Activated CD4-positive, alpha-beta T cell treated with anti-CD3 and anti-CD28 coated beads for 36 hours (primary cell): ENCODE measurements at regions not wholly inside any gene's neighbourhood (a gene's known extent, or its start where the extent isn't known, plus 50 kb on each side); places are given as distances from the start of the nearest gene placed in this dataset.
"Not testable (repeated sequence)": the region's sequence is repeated elsewhere in the genome, so short reads cannot be mapped to it uniquely, and the experiment has no call there.

ENCODE experiments used
- ATAC-seq: fragments of 200-7000 bp; cut with Tn5 transposase; one replicate; pipeline ENCODE4 v1.10.0; 2021; ENCODE audit warnings: mild to moderate bottlenecking, moderate library complexity
- CTCF ChIA-PET: fragments of 350-600 bp; sonication (Branson Sonifier 250); formaldehyde crosslinking; loops from one replicate; lab custom pipeline; 2021; ENCODE audit warnings: antibody characterized with exemption; lab: Charles Lee
- POLR2A ChIA-PET: fragments of 350-600 bp; sonication (Branson Sonifier 250); formaldehyde crosslinking; loops from one replicate; lab custom pipeline; 2021; ENCODE audit warnings: antibody characterized with exemption, inconsistent platforms; lab: Charles Lee
- DNase-seq: peaks from one replicate; pipeline ENCODE4 v3.0.0-alpha.2; 2020
- H3K27ac Mint-ChIP-seq: one replicate; pipeline ENCODE4 v1.8.0; 2021; ENCODE audit warnings: mixed read lengths
- H3K27me3 Mint-ChIP-seq: one replicate; pipeline ENCODE4 v1.8.0; 2021; ENCODE audit warnings: mixed read lengths
- H3K36me3 Mint-ChIP-seq: one replicate; pipeline ENCODE4 v1.8.0; 2021; ENCODE audit warnings: low read depth, mixed read lengths
- H3K4me1 Mint-ChIP-seq: one replicate; pipeline ENCODE4 v1.8.0; 2021; ENCODE audit warnings: mixed read lengths
- H3K4me3 Mint-ChIP-seq: one replicate; pipeline ENCODE4 v1.8.0; 2021; ENCODE audit warnings: mild to moderate bottlenecking, moderate library complexity, mixed read lengths
- H3K9me3 Mint-ChIP-seq: one replicate; pipeline ENCODE4 v1.8.0; 2021; ENCODE audit warnings: low read depth, mixed read lengths
- intact Hi-C, 2 experiments: fragments of 100-400 bp; cut with DNase I in 1 of 2; cut with micrococcal nuclease in 1 of 2; formaldehyde crosslinking; loops; one replicate each; pipeline versions ENCODE4 v1.14.2 to v1.15.1; 2022 to 2024; cut with DNase I, micrococcal nuclease

GRCh38 chr10:35280246-35280645, 56.1 kb upstream of the CCNY start:
- H3K27ac Mint-ChIP-seq, H3K4me1 Mint-ChIP-seq, POLR2A ChIA-PET, intact Hi-C loops, H3K36me3 Mint-ChIP-seq, H3K9me3 Mint-ChIP-seq, H3K27me3 Mint-ChIP-seq, ATAC-seq, DNase-seq, H3K4me3 Mint-ChIP-seq: not testable (repeated sequence)
- CTCF ChIA-PET = interaction anchor here (0.6 kb wide), 1 partner anchor 133 kb away, joined by 3 read pairs; no protein-coding TSS in a partner anchor
